Ascending aorta (tissue), 2 donors: ENCODE measurements at regions not wholly inside any gene's neighbourhood (a gene's known extent, or its start where the extent isn't known, plus 50 kb on each side); places are given as distances from the start of the nearest gene placed in this dataset.
A peak's percentile ranks its signal among the peaks of the same experiment; 100 is the strongest.

Experiments used
- DNase-seq, 2 donors: peaks; one replicate each; pipeline ENCODE4 v3.0.0-alpha.2; 2019; ENCODE audit warnings: low spot score in 2 of 2
- H3K27ac ChIP-seq, 2 donors: fragments of 200-600 bp; sonication (generic); one replicate each; pipeline ENCODE4 v1.5.1; 2016 to 2017; ENCODE audit warnings: mild to moderate bottlenecking in 1 of 2
- H3K27me3 ChIP-seq: fragments of 200-600 bp; sonication (generic); one replicate; pipeline ENCODE4 v1.5.1; 2017
- H3K36me3 ChIP-seq, 2 donors: fragments of 200-600 bp; sonication (generic); one replicate each; pipeline ENCODE4 v1.5.1; 2016
- H3K4me1 ChIP-seq, 2 donors: fragments of 200-600 bp; sonication (generic); one replicate each; pipeline ENCODE4 v1.5.1; 2016 to 2017; ENCODE audit warnings: mild to moderate bottlenecking in 1 of 2
- H3K4me3 ChIP-seq, 2 donors: fragments of 200-600 bp; sonication (generic); one replicate each; pipeline ENCODE4 v1.5.1; 2016 to 2017; ENCODE audit warnings: mild to moderate bottlenecking in 1 of 2
- H3K9me3 ChIP-seq, 2 donors: fragments of 200-600 bp; sonication (generic); one replicate each; pipeline ENCODE4 v1.5.1; 2016
- CTCF ChIP-seq, 3 experiments: fragments of 200-600 bp in 2 of 3; fragments of 450-650 bp in 1 of 3; sonication (generic) in 2 of 3; IDR thresholded peaks; one replicate each; pipeline ENCODE4 v1.5.1; 2016 to 2019; ENCODE audit warnings: antibody characterized with exemption in 3 of 3, mild to moderate bottlenecking in 1 of 3, moderate library complexity in 1 of 3
- intact Hi-C: fragments of 100-400 bp; cut with DNase I; formaldehyde crosslinking; loops from one replicate; pipeline ENCODE4 v1.15.1; 2023

GRCh38 chr1:220997791-220998190 lies 118.5 kb downstream of the HLX start:
- intact Hi-C loops = no loop called here
- no peak for DNase-seq

GRCh38 chr1:220999872-221000863 lies 120.9 kb downstream of the HLX start:
- Histone ChIP-seq H3K27ac (no peak overlapping the region), H3K4me3 (no peak overlapping the region), H3K9me3 (no peaks in the 10 kb centered on the region), H3K4me1 (no peaks in the 10 kb centered on the region), H3K27me3 (no peaks in the 10 kb centered on the region), H3K36me3 (no peaks in the 10 kb centered on the region)
- TF ChIP-seq CTCF (IDR thresholded peaks at IDR 0.05) = no peak
- intact Hi-C loops = no loop called here
- DNase-seq = peak in 1 of 2 donors; percentile 68

More at GRCh38 chr1:220997791-220998190, 118.5 kb downstream of the HLX start:
- H3K27ac ChIP-seq = no peak overlapping the region
- no peak overlapping the region for H3K4me3 ChIP-seq
- TF ChIP-seq CTCF (IDR thresholded peaks at IDR 0.05) = no peak
- no peaks in the 10 kb centered on the region for H3K4me1 ChIP-seq
- no peaks in the 10 kb centered on the region for H3K27me3 ChIP-seq
- no peaks in the 10 kb centered on the region for H3K36me3 ChIP-seq
- no peaks in the 10 kb centered on the region for H3K9me3 ChIP-seq

GRCh38 chr1:221001167-221001566 lies 121.9 kb downstream of the HLX start:
- intact Hi-C loops = no loop called here
- no peak overlapping the region for H3K27ac ChIP-seq
- no peak for TF ChIP-seq CTCF (IDR thresholded peaks at IDR 0.05)

GRCh38 chr1:221002601-221003000 lies 123.4 kb downstream of the HLX start:
- Histone ChIP-seq H3K4me1 (no peaks in the 10 kb centered on the region), H3K9me3 (no peaks in the 10 kb centered on the region), H3K4me3 (no peak overlapping the region), H3K27me3 (no peaks in the 10 kb centered on the region), H3K36me3 (no peaks in the 10 kb centered on the region), H3K27ac (no peak overlapping the region)
- no peak for DNase-seq
- intact Hi-C loops = no loop called here
- TF ChIP-seq CTCF (IDR thresholded peaks at IDR 0.05) = no peak

More at GRCh38 chr1:221001167-221001566, 121.9 kb downstream of the HLX start:
- Histone ChIP-seq H3K4me1 (no peaks in the 10 kb centered on the region), H3K27me3 (no peaks in the 10 kb centered on the region), H3K9me3 (no peaks in the 10 kb centered on the region), H3K4me3 (no peak overlapping the region), H3K36me3 (no peaks in the 10 kb centered on the region)
- DNase-seq = no peak

GRCh38 chr1:221011145-221011544 lies 131.9 kb downstream of the HLX start:
- Histone ChIP-seq H3K4me3 (no peak overlapping the region), H3K4me1 (peaks cover 8 to 22% of the 10 kb centered on the region in 2 donors), H3K9me3 (no peaks in the 10 kb centered on the region), H3K27me3 (no peaks in the 10 kb centered on the region), H3K36me3 (no peaks in the 10 kb centered on the region), H3K27ac (peak overlapping the region; percentile 44 to 50)
- no peak for DNase-seq
- TF ChIP-seq CTCF (IDR thresholded peaks at IDR 0.05) = no peak
- intact Hi-C loops = no loop called here
